ENCODE measurements at regions not wholly inside any gene's neighbourhood (a gene's known extent, or its start where the extent isn't known, plus 50 kb on each side); places are given as distances from the start of the nearest gene placed in this dataset.

DNA sequence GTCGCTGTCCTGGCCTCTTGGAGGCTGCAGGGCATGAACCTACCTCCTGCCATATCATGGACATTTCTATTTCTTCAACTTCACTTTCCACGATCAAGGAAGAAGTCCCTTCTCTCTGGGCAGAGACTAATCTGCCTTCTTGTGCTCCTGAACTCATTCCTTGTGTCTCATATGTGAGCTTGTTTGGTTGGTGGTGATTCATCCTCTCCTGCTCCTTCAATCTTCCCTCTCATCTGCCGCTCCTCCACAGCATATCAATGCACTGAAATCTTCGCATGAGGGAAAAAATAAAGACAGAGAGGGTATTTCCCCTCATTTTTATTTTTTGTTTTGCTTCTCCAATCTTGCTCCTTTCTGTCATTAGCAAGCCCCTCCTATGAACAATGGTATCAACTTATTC, 571.7 kb upstream of the GOT2 start:
- TF ChIP-seq ZNF143 (CRISPR knock-in tag; IDR thresholded peaks at IDR 0.05) (no peak), ZNF207 (IDR thresholded peaks at IDR 0.05; ENCODE audit: borderline replicate concordance) (no peak), KLF6 (CRISPR knock-in tag; IDR thresholded peaks at IDR 0.05) (no peak), SP1 (IDR thresholded peaks at IDR 0.05) (no peak), SP1 (CRISPR knock-in tag; IDR thresholded peaks at IDR 0.05) (no peak)
- TF ChIP-seq, protein P1, sequence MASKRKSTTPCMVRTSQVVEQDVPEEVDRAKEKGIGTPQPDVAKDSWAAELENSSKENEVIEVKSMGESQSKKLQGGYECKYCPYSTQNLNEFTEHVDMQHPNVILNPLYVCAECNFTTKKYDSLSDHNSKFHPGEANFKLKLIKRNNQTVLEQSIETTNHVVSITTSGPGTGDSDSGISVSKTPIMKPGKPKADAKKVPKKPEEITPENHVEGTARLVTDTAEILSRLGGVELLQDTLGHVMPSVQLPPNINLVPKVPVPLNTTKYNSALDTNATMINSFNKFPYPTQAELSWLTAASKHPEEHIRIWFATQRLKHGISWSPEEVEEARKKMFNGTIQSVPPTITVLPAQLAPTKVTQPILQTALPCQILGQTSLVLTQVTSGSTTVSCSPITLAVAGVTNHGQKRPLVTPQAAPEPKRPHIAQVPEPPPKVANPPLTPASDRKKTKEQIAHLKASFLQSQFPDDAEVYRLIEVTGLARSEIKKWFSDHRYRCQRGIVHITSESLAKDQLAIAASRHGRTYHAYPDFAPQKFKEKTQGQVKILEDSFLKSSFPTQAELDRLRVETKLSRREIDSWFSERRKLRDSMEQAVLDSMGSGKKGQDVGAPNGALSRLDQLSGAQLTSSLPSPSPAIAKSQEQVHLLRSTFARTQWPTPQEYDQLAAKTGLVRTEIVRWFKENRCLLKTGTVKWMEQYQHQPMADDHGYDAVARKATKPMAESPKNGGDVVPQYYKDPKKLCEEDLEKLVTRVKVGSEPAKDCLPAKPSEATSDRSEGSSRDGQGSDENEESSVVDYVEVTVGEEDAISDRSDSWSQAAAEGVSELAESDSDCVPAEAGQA (IDR thresholded peaks at IDR 0.05; ENCODE audit: low read depth): no peak
- TF ChIP-seq, protein P1 (CRISPR knock-in tag; IDR thresholded peaks at IDR 0.05; ENCODE audit: borderline replicate concordance): no peak
- TF ChIP-seq, protein P2, sequence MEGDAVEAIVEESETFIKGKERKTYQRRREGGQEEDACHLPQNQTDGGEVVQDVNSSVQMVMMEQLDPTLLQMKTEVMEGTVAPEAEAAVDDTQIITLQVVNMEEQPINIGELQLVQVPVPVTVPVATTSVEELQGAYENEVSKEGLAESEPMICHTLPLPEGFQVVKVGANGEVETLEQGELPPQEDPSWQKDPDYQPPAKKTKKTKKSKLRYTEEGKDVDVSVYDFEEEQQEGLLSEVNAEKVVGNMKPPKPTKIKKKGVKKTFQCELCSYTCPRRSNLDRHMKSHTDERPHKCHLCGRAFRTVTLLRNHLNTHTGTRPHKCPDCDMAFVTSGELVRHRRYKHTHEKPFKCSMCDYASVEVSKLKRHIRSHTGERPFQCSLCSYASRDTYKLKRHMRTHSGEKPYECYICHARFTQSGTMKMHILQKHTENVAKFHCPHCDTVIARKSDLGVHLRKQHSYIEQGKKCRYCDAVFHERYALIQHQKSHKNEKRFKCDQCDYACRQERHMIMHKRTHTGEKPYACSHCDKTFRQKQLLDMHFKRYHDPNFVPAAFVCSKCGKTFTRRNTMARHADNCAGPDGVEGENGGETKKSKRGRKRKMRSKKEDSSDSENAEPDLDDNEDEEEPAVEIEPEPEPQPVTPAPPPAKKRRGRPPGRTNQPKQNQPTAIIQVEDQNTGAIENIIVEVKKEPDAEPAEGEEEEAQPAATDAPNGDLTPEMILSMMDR (CRISPR knock-in tag; IDR thresholded peaks at IDR 0.05): no peak
- TF ChIP-seq, protein P3, sequence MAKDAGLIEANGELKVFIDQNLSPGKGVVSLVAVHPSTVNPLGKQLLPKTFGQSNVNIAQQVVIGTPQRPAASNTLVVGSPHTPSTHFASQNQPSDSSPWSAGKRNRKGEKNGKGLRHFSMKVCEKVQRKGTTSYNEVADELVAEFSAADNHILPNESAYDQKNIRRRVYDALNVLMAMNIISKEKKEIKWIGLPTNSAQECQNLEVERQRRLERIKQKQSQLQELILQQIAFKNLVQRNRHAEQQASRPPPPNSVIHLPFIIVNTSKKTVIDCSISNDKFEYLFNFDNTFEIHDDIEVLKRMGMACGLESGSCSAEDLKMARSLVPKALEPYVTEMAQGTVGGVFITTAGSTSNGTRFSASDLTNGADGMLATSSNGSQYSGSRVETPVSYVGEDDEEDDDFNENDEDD (CRISPR knock-in tag; IDR thresholded peaks at IDR 0.05; ENCODE audit: borderline replicate concordance): no peak

Data from HepG2 (cell line).